ENCODE measurements at regions not wholly inside any gene's neighbourhood (a gene's known extent, or its start where the extent isn't known, plus 50 kb on each side); places are given as distances from the start of the nearest gene placed in this dataset.

DNA sequence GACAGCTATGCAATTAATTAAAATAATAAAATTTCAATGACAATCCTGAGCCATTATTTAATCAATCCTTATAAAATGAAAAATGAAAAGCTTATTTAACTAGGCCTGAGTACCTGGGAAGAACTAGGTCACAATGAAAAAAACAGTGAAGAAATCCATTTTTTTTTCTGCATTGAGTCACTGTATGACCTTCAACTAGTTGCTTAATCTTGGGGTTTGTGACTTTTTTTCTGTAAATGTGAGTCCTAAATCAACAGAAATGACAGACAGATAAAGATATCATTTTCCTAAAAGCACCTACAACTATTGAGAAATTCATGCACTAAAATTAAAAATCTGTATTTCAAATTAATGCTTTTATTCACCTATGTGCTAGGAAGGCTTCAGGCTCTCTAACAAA lies 96.8 kb downstream of the TMEM26 start:
- DNase-seq = no peak

GRCh38 chr10:61355211-61355610 lies 98.0 kb downstream of the TMEM26 start:
- no peak for DNase-seq

DNA sequence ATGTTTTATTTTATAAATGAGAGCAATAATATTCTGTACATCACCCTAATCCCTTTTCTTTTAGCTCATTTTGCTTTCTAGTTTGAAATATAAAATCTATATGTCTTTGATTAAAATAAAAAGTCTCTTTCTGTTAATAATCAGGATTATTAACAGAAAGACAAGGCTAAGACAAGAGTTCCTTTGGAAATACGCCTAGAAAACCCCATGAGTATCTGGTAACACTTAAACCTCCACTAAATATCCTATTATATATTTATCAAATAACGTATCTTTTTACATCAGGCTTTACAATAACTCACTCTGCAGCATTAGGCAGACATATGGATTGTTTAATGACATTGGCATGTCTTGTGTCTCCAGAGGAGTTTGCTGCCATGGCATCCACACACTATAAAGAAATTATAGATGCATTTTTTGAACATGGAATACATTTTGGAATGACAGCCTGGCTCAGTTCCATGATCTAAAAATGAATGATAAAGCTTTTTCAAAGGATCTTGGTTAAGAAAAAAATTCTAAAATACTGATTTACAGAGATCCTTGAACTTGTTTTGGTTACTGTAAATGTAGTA lies 98.7 kb downstream of the TMEM26 start:
- no peak for DNase-seq

DNA sequence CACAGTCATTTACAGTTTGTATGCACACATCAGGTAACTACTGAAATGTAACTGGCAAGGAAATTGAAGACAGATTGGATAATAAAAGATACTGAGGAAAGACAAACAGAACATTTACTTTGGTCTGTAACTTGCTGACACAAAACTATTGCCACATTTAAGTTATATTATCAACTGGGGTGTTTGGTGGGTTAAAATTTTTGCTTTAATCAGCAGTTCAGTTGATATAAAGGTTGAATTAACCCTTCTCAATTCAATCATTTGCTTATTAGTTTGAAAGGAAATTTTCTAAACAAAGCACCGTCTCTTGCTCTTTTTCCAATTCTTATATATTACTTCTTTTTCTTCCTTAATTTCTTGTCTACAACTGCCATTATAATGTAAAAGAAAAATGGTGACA lies 102.4 kb downstream of the TMEM26 start:
- no peak for DNase-seq

- no peak for DNase-seq
Measured at GRCh38 chr10:61350068-61350467, 103.1 kb downstream of the TMEM26 start.

- no peak for DNase-seq
Measured at GRCh38 chr10:61346796-61347413, 106.3 kb downstream of the TMEM26 start.

DNA sequence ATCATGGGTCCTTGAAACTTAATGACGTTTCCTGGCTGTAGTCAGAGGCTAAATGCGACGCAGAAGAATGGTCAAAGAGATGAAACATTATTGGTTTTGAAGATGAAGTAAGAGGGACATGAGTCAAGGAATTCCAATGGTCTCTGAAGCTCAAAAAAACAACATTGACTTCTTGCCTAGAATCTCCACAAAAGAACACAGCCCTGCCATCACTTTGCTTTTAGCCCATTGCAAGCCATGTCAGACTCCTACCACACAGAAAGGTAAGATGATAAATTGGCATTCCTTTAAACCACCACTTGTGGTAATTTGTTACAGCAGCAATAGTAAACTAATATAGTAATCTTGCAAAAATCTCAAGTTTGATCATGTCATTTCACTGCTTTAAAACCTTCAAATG lies 109.4 kb downstream of the TMEM26 start:
- DNase-seq = no peak

GRCh38 chr10:61342858-61343572 lies 110.2 kb downstream of the TMEM26 start:
- DNase-seq = no peak

DNA sequence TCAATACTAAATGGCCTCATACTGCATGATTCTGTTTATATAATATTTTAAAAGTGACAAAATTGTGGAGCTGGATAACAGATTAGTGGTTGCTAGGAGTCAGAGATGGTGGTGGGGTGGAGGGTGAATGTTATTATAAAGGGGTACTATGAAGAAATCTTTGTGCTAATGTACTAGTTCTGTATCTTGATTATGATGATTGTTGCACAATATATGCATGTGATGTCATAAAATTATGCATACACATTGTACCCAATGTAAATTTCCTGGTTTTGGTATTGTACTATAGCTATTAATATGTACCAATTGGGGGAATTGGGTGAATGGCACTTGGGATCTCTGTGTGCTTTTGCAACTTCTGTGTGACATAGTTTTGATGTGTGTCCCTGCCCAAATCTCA lies 112.2 kb downstream of the TMEM26 start:
- DNase-seq = no peak

GRCh38 chr10:61338146-61338545 lies 115.0 kb downstream of the TMEM26 start:
- DNase-seq = no peak

DNA sequence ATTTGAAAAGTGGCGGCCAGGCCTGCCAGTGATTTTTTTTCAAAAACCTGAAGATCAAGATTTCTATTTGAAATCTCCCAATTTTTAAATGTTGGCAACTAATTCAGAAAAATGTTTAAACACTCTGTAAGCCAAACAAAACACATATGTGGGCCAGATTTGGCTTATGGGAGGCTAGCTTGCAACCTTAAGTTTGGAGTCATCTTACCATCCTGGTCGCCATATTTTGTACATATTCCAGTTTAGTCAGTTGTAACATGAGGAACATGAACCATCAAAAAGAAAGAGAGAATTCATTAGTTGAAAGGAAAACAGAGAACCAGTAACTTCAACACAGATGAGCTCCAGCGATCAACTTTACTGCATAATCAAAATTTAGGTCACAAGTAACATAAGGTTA lies 115.4 kb downstream of the TMEM26 start:
- no peak for DNase-seq

DNA sequence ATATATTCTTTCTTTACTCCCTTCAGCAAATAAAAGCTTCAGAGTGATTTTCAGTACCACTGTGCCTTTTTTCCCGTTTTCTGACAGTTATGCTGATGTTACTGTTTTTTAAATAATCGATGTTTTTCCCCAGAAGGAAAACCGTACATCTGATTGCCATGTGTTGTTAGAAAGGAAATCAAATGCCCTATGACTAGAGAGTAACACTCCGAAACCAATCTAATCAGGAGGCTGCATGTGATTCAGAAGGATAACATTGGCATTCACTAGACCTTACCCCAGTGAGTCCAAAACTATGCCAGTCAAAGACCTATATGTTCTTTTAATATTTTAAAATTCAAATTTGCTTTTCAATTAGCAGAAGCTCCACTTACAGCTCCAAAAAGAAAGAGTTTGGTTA lies 116.3 kb downstream of the TMEM26 start:
- no peak for DNase-seq

DNA sequence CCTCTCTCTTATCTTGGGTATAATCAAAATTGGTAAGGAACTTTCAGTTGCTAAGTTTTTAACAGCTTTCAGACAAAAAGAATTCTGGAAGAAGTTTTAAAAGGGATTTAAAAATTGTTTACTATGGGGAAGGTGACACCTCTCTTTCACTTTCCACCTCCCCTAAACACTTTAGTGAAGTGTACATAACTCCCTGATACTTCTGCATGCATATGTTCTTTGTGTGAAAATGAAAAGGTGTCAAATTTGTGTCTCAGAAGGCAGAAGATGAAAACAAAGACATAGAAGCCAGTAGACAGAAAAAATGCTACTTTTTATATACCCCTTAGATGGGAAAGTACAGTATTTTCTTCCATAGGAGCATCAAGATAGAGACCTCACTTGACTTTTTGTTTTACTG lies 117.8 kb downstream of the TMEM26 start:
- no peak for DNase-seq

DNA sequence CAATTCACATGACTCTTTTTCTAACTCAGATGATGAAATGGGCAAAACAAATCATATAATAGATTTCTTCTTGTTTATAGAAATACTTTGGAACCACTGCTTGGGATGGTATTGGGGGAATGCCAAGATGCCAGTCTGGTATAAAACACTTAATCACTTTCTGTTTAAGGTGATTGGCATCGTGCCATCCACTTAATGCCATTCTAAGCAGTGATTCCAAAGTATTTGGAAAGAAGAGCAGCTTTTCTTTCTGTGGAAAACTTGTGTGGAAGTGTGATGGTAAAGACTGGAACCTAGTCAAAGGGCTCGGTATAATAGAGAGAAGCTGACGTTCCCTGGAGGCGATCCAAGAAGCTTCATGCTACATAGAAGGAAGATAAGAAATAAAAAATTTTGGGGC lies 120.6 kb downstream of the TMEM26 start:
- DNase-seq = no peak

DNA sequence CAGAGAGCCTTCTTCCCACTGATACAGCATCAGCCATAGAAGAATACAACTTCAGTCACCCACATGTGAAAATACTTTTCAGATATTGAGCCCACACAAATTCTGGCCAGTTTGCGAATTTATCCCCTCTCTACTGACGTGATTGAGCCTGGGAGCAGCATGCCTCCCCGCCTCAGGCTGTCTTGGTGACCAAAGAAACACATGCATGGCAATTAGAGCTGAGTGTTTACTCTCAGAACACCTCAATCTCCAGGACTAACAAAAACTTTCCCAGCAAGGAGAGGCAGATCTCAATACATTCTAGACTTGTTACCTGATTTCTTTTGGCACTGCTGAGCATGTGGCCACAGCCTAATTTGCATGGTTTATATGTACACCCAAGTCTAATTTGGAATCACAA lies 122.5 kb downstream of the TMEM26 start:
- DNase-seq = no peak

DNA sequence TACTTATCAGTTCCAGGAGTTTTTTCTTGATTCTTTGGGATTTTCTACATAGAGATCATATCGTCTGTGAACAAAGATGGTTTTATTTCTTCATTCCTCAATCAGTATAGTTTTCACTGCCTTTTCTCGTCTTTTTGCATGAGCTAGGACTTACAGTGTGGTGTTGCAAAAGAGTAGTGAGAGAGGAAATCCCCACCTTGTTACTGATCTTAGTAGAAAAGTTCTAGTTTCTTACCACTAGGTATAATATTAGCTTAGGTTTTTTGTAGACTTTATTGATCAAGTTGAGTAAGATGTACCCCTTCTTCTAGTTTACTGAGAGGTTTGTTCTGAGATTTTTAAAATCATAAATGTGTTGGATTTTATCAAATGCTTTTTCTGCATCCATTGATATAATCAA lies 123.3 kb downstream of the TMEM26 start:
- no peak for DNase-seq

GRCh38 chr10:61325223-61325960 lies 127.8 kb downstream of the TMEM26 start:
- DNase-seq = no peak

DNA sequence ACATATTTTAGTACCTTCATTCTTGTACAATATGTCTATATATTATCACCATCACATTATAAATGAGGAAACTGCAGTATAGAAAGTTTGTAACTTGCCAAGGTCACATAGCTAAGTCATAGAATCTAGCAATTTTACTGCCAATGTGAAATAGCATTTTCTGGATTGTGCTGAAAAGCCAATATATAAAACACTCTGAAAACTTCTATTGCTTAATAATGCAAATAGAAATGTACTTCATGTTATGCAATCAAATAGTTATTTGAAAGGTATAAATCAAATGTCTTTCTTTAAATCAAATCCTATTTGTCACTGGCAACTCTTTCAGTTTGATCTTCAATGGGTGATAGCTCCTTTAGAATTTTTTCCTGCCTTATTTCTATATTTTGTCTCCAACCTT lies 129.5 kb downstream of the TMEM26 start:
- DNase-seq = no peak

DNA sequence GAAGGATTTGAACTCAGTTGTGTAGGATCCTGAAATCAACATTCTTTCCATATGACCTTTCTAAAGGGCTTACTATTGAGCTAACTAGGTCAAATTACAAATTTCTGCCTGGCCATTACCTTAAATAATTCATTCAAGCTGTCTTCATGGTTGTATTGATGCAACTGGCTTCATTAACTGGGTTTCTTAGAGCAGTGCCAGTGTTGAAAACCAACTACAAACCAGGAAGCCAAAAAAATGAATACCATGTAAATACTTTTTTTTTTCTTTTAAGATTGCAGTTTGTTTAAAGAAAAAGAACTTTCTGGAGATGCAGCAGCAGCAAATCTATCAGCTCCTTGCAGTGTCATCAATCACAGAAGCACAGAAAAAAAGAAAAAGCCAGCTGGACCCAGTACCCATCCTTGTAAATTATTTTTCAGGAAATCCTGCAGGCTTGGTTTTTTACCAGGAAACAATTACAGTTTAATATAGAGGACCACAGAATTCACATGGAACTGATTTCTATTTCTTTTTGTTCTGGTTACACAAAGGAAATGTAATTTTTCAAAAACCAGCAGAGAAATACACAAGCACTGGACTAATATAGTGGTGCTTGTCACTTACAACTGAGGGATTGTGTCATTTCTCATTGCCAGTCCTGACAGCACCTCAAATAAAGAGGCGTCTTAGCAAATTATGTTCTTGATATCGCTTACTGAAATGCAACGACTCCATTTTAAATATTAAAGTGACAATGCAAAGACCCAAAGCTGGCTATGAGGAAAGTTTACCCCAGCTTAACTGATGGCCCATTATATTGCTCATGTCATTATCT lies 131.9 kb downstream of the TMEM26 start:
- no peak for DNase-seq

- no peak for DNase-seq
Measured at GRCh38 chr10:61320257-61320587, 133.0 kb downstream of the TMEM26 start.

GRCh38 chr10:61319386-61320256 lies 133.6 kb downstream of the TMEM26 start:
- DNase-seq = no peak

GRCh38 chr10:61318429-61318828 lies 134.8 kb downstream of the TMEM26 start:
- DNase-seq = no peak
